Spinal cord (tissue), 9 donors: ENCODE measurements at regions not wholly inside any gene's neighbourhood (a gene's known extent, or its start where the extent isn't known, plus 50 kb on each side); places are given as distances from the start of the nearest gene placed in this dataset.

ENCODE experiments used
- DNase-seq, 6 donors: peaks; one replicate each; pipeline versions ENCODE4 v3.0.0 to v3.0.0-alpha.2; 2013 to 2015; ENCODE audit warnings: low spot score in 6 of 6, low read depth in 4 of 6
- H3K27ac ChIP-seq: one replicate; pipeline ENCODE4 v1.5.1; 2013; ENCODE audit warnings: low read depth, low read length, control low read depth
- H3K27me3 ChIP-seq: one replicate; pipeline ENCODE4 v1.6.1; 2013; ENCODE audit warnings: low read length; ENCODE audit not compliant: control insufficient read depth, insufficient read depth
- H3K36me3 ChIP-seq: one replicate; pipeline ENCODE4 v1.6.1; 2013; ENCODE audit warnings: low read length; ENCODE audit not compliant: control insufficient read depth, insufficient read depth
- H3K4me1 ChIP-seq: one replicate; pipeline ENCODE4 v1.6.1; 2013; ENCODE audit warnings: low read length; ENCODE audit not compliant: control insufficient read depth, insufficient read depth
- H3K4me3 ChIP-seq: one replicate; pipeline ENCODE4 v1.5.1; 2013; ENCODE audit warnings: low read depth, low read length, control low read depth
- H3K9me3 ChIP-seq: one replicate; pipeline ENCODE4 v1.6.1; 2013; ENCODE audit warnings: low read length; ENCODE audit not compliant: control insufficient read depth, insufficient read depth
- WGBS: methylation state at CpG from one replicate; pipeline ENCODE4 v1.1.5; 2013; ENCODE audit warnings: missing lambda C conversion rate; ENCODE audit not compliant: insufficient coverage; 5-methylcytosine and 5-hydroxymethylcytosine counted together
- donor health status: healthy.

GRCh38 chr20:57895161-57895855 is 185.5 kb upstream of the PMEPA1 start:
- Histone ChIP-seq H3K27ac (no peak overlapping the region), H3K36me3 (no peaks in the 10 kb centered on the region), H3K4me3 (no peak overlapping the region), H3K4me1 (peaks cover 31% of the 10 kb centered on the region), H3K27me3 (no peaks in the 10 kb centered on the region), H3K9me3 (no peaks in the 10 kb centered on the region)
- no peak for DNase-seq
- WGBS: 86% methylated on average over 7 of the region's 9 CpGs

- no peaks in the 10 kb centered on the region for H3K27me3 ChIP-seq
- no peaks in the 10 kb centered on the region for H3K36me3 ChIP-seq
- no peaks in the 10 kb centered on the region for H3K9me3 ChIP-seq
- no peak overlapping the region for H3K4me3 ChIP-seq
- H3K4me1 ChIP-seq: peaks cover 30% of the 10 kb centered on the region
- H3K27ac ChIP-seq: no peak overlapping the region
- DNase-seq: no peak
Observed at GRCh38 chr20:57894522-57894921, 184.7 kb upstream of the PMEPA1 start.

GRCh38 chr20:57894096-57894495 is 184.3 kb upstream of the PMEPA1 start:
- no peaks in the 10 kb centered on the region for H3K9me3 ChIP-seq
- H3K4me1 ChIP-seq: peaks cover 30% of the 10 kb centered on the region
- 96% methylated on average over 10 of the region's 10 CpGs for WGBS
- no peak for DNase-seq
- no peaks in the 10 kb centered on the region for H3K36me3 ChIP-seq
- H3K27me3 ChIP-seq: no peaks in the 10 kb centered on the region
- no peak overlapping the region for H3K4me3 ChIP-seq
- no peak overlapping the region for H3K27ac ChIP-seq

- Histone ChIP-seq H3K27ac (no peak overlapping the region), H3K27me3 (no peaks in the 10 kb centered on the region), H3K36me3 (no peaks in the 10 kb centered on the region), H3K4me3 (no peak overlapping the region), H3K4me1 (peaks cover 30% of the 10 kb centered on the region), H3K9me3 (no peaks in the 10 kb centered on the region)
- WGBS: 77% methylated on average over 13 of the region's 16 CpGs
- DNase-seq: peak in 2 of 6 donors; percentile 26 to 75
Observed at GRCh38 chr20:57893366-57893999, 183.7 kb upstream of the PMEPA1 start.

GRCh38 chr20:57892471-57892870 is 182.7 kb upstream of the PMEPA1 start:
- Histone ChIP-seq H3K36me3 (no peaks in the 10 kb centered on the region), H3K4me3 (no peak overlapping the region), H3K27ac (no peak overlapping the region), H3K27me3 (no peaks in the 10 kb centered on the region), H3K4me1 (peaks cover 30% of the 10 kb centered on the region), H3K9me3 (no peaks in the 10 kb centered on the region)
- DNase-seq: no peak
- WGBS: 77% methylated on average over 10 of the region's 10 CpGs

GRCh38 chr20:57891014-57891413 is 181.2 kb upstream of the PMEPA1 start:
- no peaks in the 10 kb centered on the region for H3K9me3 ChIP-seq
- H3K27ac ChIP-seq: no peak overlapping the region
- H3K4me1 ChIP-seq: peaks cover 23% of the 10 kb centered on the region
- 58% methylated on average over 5 of the region's 5 CpGs for WGBS
- no peaks in the 10 kb centered on the region for H3K27me3 ChIP-seq
- no peaks in the 10 kb centered on the region for H3K36me3 ChIP-seq
- H3K4me3 ChIP-seq: no peak overlapping the region
- DNase-seq: peak in 1 of 6 donors; percentile 54

- 67% methylated on average over 7 of the region's 12 CpGs for WGBS
- peak in 2 of 6 donors; percentile 37 to 65 for DNase-seq
- H3K27ac ChIP-seq: no peak overlapping the region
- H3K9me3 ChIP-seq: no peaks in the 10 kb centered on the region
- H3K36me3 ChIP-seq: no peaks in the 10 kb centered on the region
- no peak overlapping the region for H3K4me3 ChIP-seq
- no peaks in the 10 kb centered on the region for H3K27me3 ChIP-seq
- H3K4me1 ChIP-seq: peaks cover 23% of the 10 kb centered on the region
Observed at GRCh38 chr20:57890202-57890800, 180.5 kb upstream of the PMEPA1 start.

GRCh38 chr20:57888591-57888990 is 178.8 kb upstream of the PMEPA1 start:
- H3K4me3 ChIP-seq: no peak overlapping the region
- no peaks in the 10 kb centered on the region for H3K27me3 ChIP-seq
- H3K27ac ChIP-seq: no peak overlapping the region
- H3K4me1 ChIP-seq: peaks cover 23% of the 10 kb centered on the region
- DNase-seq: no peak
- no CpG with 5 or more reads among the region's 5 CpGs for WGBS
- H3K9me3 ChIP-seq: no peaks in the 10 kb centered on the region
- no peaks in the 10 kb centered on the region for H3K36me3 ChIP-seq

GRCh38 chr20:57884956-57885355 is 175.1 kb upstream of the PMEPA1 start:
- WGBS: 94% methylated on average over 5 of the region's 5 CpGs
- Histone ChIP-seq H3K27me3 (no peaks in the 10 kb centered on the region), H3K27ac (no peak overlapping the region), H3K9me3 (no peaks in the 10 kb centered on the region), H3K36me3 (no peaks in the 10 kb centered on the region), H3K4me3 (no peak overlapping the region), H3K4me1 (peaks cover 17% of the 10 kb centered on the region)
- no peak for DNase-seq

- H3K36me3 ChIP-seq: no peaks in the 10 kb centered on the region
- H3K4me3 ChIP-seq: no peak overlapping the region
- H3K4me1 ChIP-seq: peaks cover 20% of the 10 kb centered on the region
- DNase-seq: no peak
- no peak overlapping the region for H3K27ac ChIP-seq
- WGBS: 85% methylated on average over 3 of the region's 5 CpGs
- no peaks in the 10 kb centered on the region for H3K9me3 ChIP-seq
- H3K27me3 ChIP-seq: no peaks in the 10 kb centered on the region
Observed at GRCh38 chr20:57883761-57884160, 173.9 kb upstream of the PMEPA1 start.
